GM18868 (cell line): ENCODE measurements at regions not wholly inside any gene's neighbourhood (a gene's known extent, or its start where the extent isn't known, plus 50 kb on each side); places are given as distances from the start of the nearest gene placed in this dataset.
"Not testable (repeated sequence)": the region's sequence is repeated elsewhere in the genome, so short reads cannot be mapped to it uniquely, and the experiment has no call there.

Source experiments
- ATAC-seq: cut with Tn5 transposase; IDR thresholded peaks from one replicate; pipeline ENCODE4 v1.9.1; 2021; ENCODE audit warnings: mild to moderate bottlenecking, moderate library complexity; ENCODE audit not compliant: unreplicated experiment

- ATAC-seq = no peak
Measured at GRCh38 chr1:95582191-95582590, 348.2 kb downstream of the RWDD3 start.

- ATAC-seq = no peak
Measured at GRCh38 chr1:95582746-95583145, 348.7 kb downstream of the RWDD3 start.

GRCh38 chr1:95583661-95584210 is 349.7 kb downstream of the RWDD3 start:
- no peak for ATAC-seq

GRCh38 chr1:95584315-95584714 is 350.3 kb downstream of the RWDD3 start:
- ATAC-seq = no peak

- no peak for ATAC-seq
Measured at GRCh38 chr1:95604771-95605170, 370.8 kb downstream of the RWDD3 start.

GRCh38 chr1:95614197-95614596 is 380.2 kb downstream of the RWDD3 start:
- ATAC-seq = no peak

GRCh38 chr1:95615421-95615820 is 381.4 kb downstream of the RWDD3 start:
- no peak for ATAC-seq

GRCh38 chr1:95620076-95620475 is 386.1 kb downstream of the RWDD3 start:
- no peak for ATAC-seq

GRCh38 chr1:95622609-95623008 is 388.6 kb downstream of the RWDD3 start:
- ATAC-seq = no peak

GRCh38 chr1:95625224-95625623 is 391.2 kb downstream of the RWDD3 start:
- ATAC-seq = no peak

- no peak for ATAC-seq
Measured at GRCh38 chr1:95627244-95627643, 393.2 kb downstream of the RWDD3 start.

GRCh38 chr1:95631695-95632094 is 397.7 kb downstream of the RWDD3 start:
- no peak for ATAC-seq

- ATAC-seq = no peak
Measured at GRCh38 chr1:95635811-95636210, 401.8 kb downstream of the RWDD3 start.

- ATAC-seq = no peak
Measured at GRCh38 chr1:95636897-95637296, 402.9 kb downstream of the RWDD3 start.

- ATAC-seq = no peak
Measured at GRCh38 chr1:95640746-95641145, 406.7 kb downstream of the RWDD3 start.

- ATAC-seq = no peak
Measured at GRCh38 chr1:95641386-95641785, 407.4 kb downstream of the RWDD3 start.

- no peak for ATAC-seq
Measured at GRCh38 chr1:95642035-95642434, 408.0 kb downstream of the RWDD3 start.

GRCh38 chr1:95643071-95643470 is 409.1 kb downstream of the RWDD3 start:
- ATAC-seq = no peak

GRCh38 chr1:95645126-95645525 is 411.1 kb downstream of the RWDD3 start:
- ATAC-seq = not testable (repeated sequence)

GRCh38 chr1:95650631-95651030 is 416.6 kb downstream of the RWDD3 start:
- ATAC-seq = no peak

- ATAC-seq = no peak
Measured at GRCh38 chr1:95652423-95652965, 418.5 kb downstream of the RWDD3 start.

- no peak for ATAC-seq
Measured at GRCh38 chr1:95653618-95654017, 419.6 kb downstream of the RWDD3 start.

GRCh38 chr1:95655321-95656020 is 421.5 kb downstream of the RWDD3 start:
- ATAC-seq = no peak
